IMR-90 (cell line): ENCODE measurements at regions not wholly inside any gene's neighbourhood (a gene's known extent, or its start where the extent isn't known, plus 50 kb on each side); places are given as distances from the start of the nearest gene placed in this dataset.

Experiments
- ATAC-seq: fragments of 200-7000 bp; cut with Tn5 transposase; 2 replicates; pipeline ENCODE4 v1.9.1; 2020; ENCODE audit warnings: low read depth, mild to moderate bottlenecking, moderate library complexity
- BruUV-seq: library from RNA; stranded (reverse); fragments of 400-500 nt; replicated peaks from 2 replicates; lab custom pipeline; 2021; lab: Mats Ljungman, UMichigan
- CTCF ChIA-PET: fragments of 300-600 bp; formaldehyde crosslinking; extraction: SDS; loops from one replicate; lab custom pipeline; 2021; ENCODE audit warnings: antibody characterized with exemption; lab: Yijun Ruan, JAX
- POLR2A ChIA-PET: fragments of 300-600 bp; sonication (Branson Sonifier 250); formaldehyde crosslinking; loops from one replicate; lab custom pipeline; 2022; ENCODE audit warnings: antibody characterized with exemption; ENCODE audit not compliant: unreplicated experiment; lab: Charles Lee
- DNase-seq: peaks from one replicate; pipeline ENCODE4 v3.0.0; 2013
- H2AFZ ChIP-seq: replicated peaks from 2 replicates; pipeline ENCODE3; 2013; ENCODE audit warnings: low read length, mild to moderate bottlenecking; ENCODE audit not compliant: poor library complexity
- H2AK5ac ChIP-seq: 2 replicates; pipeline ENCODE4 v1.6.1; 2013; ENCODE audit warnings: low read depth, low read length, inconsistent platforms
- H2AK9ac ChIP-seq: replicated peaks from 2 replicates; pipeline ENCODE3; 2013; ENCODE audit warnings: mild to moderate bottlenecking, low read depth, low read length, moderate library complexity; ENCODE audit not compliant: poor library complexity
- H2BK120ac ChIP-seq: 2 replicates; pipeline ENCODE4 v1.6.1; 2013; ENCODE audit warnings: low read depth, low read length, inconsistent platforms
- H2BK15ac ChIP-seq: 3 replicates; pipeline ENCODE4 v1.6.1; 2013; ENCODE audit warnings: low read depth, low read length, inconsistent platforms
- H2BK20ac ChIP-seq: 2 replicates; pipeline ENCODE4 v1.6.1; 2013; ENCODE audit warnings: low read depth, mild to moderate bottlenecking, inconsistent platforms, low read length, moderate library complexity
- H2BK5ac ChIP-seq: 2 replicates; pipeline ENCODE4 v1.6.1; 2013; ENCODE audit warnings: mild to moderate bottlenecking, low read depth, low read length, inconsistent platforms; ENCODE audit not compliant: poor library complexity, severe bottlenecking
- H3K14ac ChIP-seq: replicated peaks from 2 replicates; pipeline ENCODE4 v1.6.1; 2013; ENCODE audit warnings: low read depth, low read length, inconsistent platforms
- H3K18ac ChIP-seq: 2 replicates; pipeline ENCODE4 v1.6.1; 2013; ENCODE audit warnings: low read depth, low read length, control low read depth
- H3K23ac ChIP-seq: 2 replicates; pipeline ENCODE4 v1.6.1; 2013; ENCODE audit warnings: low read depth, low read length, inconsistent platforms
- H3K27ac ChIP-seq: 2 replicates; pipeline ENCODE4 v1.5.1; 2013; ENCODE audit warnings: mild to moderate bottlenecking, control low read depth, low read length; ENCODE audit not compliant: insufficient read depth
- H3K27me3 ChIP-seq: 2 replicates; pipeline ENCODE4 v1.6.1; 2013; ENCODE audit warnings: low read length; ENCODE audit not compliant: control insufficient read depth, insufficient read depth
- H3K36me3 ChIP-seq: 2 replicates; pipeline ENCODE4 v1.6.1; 2013; ENCODE audit warnings: low read length, mixed read lengths; ENCODE audit not compliant: control insufficient read depth, insufficient read depth
- H3K4ac ChIP-seq: 2 replicates; pipeline ENCODE4 v1.6.1; 2013; ENCODE audit warnings: low read depth, low read length, inconsistent platforms
- H3K4me1 ChIP-seq: 2 replicates; pipeline ENCODE4 v1.6.1; 2013; ENCODE audit warnings: low read length, mixed read lengths; ENCODE audit not compliant: control insufficient read depth, insufficient read depth
- H3K4me2 ChIP-seq: 2 replicates; pipeline ENCODE4 v1.6.1; 2013; ENCODE audit warnings: low read depth, mild to moderate bottlenecking, control low read depth, low read length, moderate library complexity
- H3K4me3 ChIP-seq: 2 replicates; pipeline ENCODE4 v1.5.1; 2013; ENCODE audit warnings: low read depth, mild to moderate bottlenecking, control low read depth, low read length, moderate library complexity; ENCODE audit not compliant: insufficient read depth
- H3K56ac ChIP-seq: 2 replicates; pipeline ENCODE4 v1.6.1; 2013; ENCODE audit warnings: low read length, inconsistent platforms; ENCODE audit not compliant: insufficient read depth; ENCODE audit errors: extremely low read depth
- H3K79me1 ChIP-seq, 2 experiments: 2 replicates each; pipeline ENCODE4 v1.6.1; 2013; ENCODE audit warnings: low read length in 2 of 2, inconsistent platforms in 1 of 2, low read depth in 1 of 2
- H3K9ac ChIP-seq: 2 replicates; pipeline ENCODE4 v1.6.1; 2013; ENCODE audit warnings: low read depth, low read length, control low read depth
- H3K9me1 ChIP-seq: 2 replicates; pipeline ENCODE4 v1.6.1; 2013; ENCODE audit warnings: low read length, inconsistent platforms; ENCODE audit not compliant: insufficient read depth
- H3K9me3 ChIP-seq: 2 replicates; pipeline ENCODE4 v1.6.1; 2013; ENCODE audit warnings: low read length; ENCODE audit not compliant: control insufficient read depth, insufficient read depth
- H4K20me1 ChIP-seq: 2 replicates; pipeline ENCODE4 v1.6.1; 2013; ENCODE audit warnings: low read length, inconsistent platforms; ENCODE audit not compliant: insufficient read depth
- H4K5ac ChIP-seq: 2 replicates; pipeline ENCODE4 v1.6.1; 2013; ENCODE audit warnings: mild to moderate bottlenecking, low read depth, low read length, control low read depth
- H4K8ac ChIP-seq, 2 experiments: 2 replicates each; pipeline ENCODE4 v1.6.1; 2013; ENCODE audit warnings: low read depth in 2 of 2, low read length in 2 of 2, control low read depth in 1 of 2, inconsistent platforms in 1 of 2
- H4K91ac ChIP-seq: 2 replicates; pipeline ENCODE4 v1.6.1; 2013; ENCODE audit warnings: low read depth, low read length, inconsistent platforms; ENCODE audit not compliant: insufficient read depth
- CEBPB ChIP-seq: IDR thresholded peaks from 2 replicates; pipeline ENCODE4 v1.6.1; 2012; ENCODE audit warnings: low read depth, low read length, improper control_type of control experiment
- RCOR1 ChIP-seq: IDR thresholded peaks from 2 replicates; pipeline ENCODE4 v1.6.1; 2012; ENCODE audit warnings: mild to moderate bottlenecking, low read length, improper control_type of control experiment; ENCODE audit not compliant: insufficient replicate concordance
- RFX5 ChIP-seq: IDR thresholded peaks from 2 replicates; pipeline ENCODE4 v1.8.0; 2012; ENCODE audit warnings: low read depth, mild to moderate bottlenecking, low read length, moderate library complexity
- SMC3 ChIP-seq: fragments of 150-350 bp; IDR thresholded peaks from 2 replicates; pipeline ENCODE4 v1.6.1; 2016; ENCODE audit warnings: low read depth, mild to moderate bottlenecking, antibody characterized with exemption, low read length, moderate library complexity
- USF2 ChIP-seq: fragments of 150-350 bp; IDR thresholded peaks from 2 replicates; pipeline ENCODE4 v1.6.1; 2017; ENCODE audit warnings: mild to moderate bottlenecking, antibody characterized with exemption, low read length, low read depth
- WGBS, 2 experiments: methylation state at CpG; one replicate each; pipeline versions ENCODE4 v1.1.5 to v1.1.7; 2013; ENCODE audit warnings: missing lambda C conversion rate in 2 of 2; ENCODE audit not compliant: insufficient read length in 1 of 2; ENCODE audit errors: extremely low coverage in 2 of 2; 5-methylcytosine and 5-hydroxymethylcytosine counted together
- dilution Hi-C: fragments of 300-500 bp; cut with HindIII; formaldehyde crosslinking; loops from one replicate; pipeline ENCODE4 v1.14.3; 2018; ENCODE audit warnings: low sequenced_read_pairs; ENCODE audit not compliant: unreplicated experiment
- in situ Hi-C: fragments of 300-500 bp; cut with MboI; formaldehyde crosslinking; loops from 3 replicates; pipeline ENCODE4 v1.14.3; 2019; ENCODE audit warnings: low sequenced_read_pairs, inconsistent platforms, mixed read lengths
- intact Hi-C: fragments of 100-400 bp; cut with micrococcal nuclease; formaldehyde crosslinking; loops from 2 replicates; pipeline ENCODE4 v1.10.0; 2022

- Histone ChIP-seq H2AK5ac (peak overlapping the region; percentile 13; the same call in 1 of the 2 replicates), H2AFZ (no peak overlapping the region), H2AK9ac (no peak overlapping the region), H3K79me1 (no peaks in the 10 kb centered on the region), H4K5ac (no peak overlapping the region), H3K9ac (no peak overlapping the region), H3K23ac (no peak overlapping the region), H3K27me3 (no peaks in the 10 kb centered on the region; the same call in 1 of the 2 replicates), H4K8ac (no peak overlapping the region), H3K18ac (no peak overlapping the region), H2BK15ac (no peak overlapping the region), H3K36me3 (no peaks in the 10 kb centered on the region), H3K4me3 (no peak overlapping the region), H3K9me3 (no peaks in the 10 kb centered on the region), H2BK20ac (no peak overlapping the region), H3K27ac (no peak overlapping the region), H3K9me1 (0 out of 2 replicates have a peak, but pooled peaks cover 4% of the 10 kb centered on the region), H3K4me2 (no peak overlapping the region), H3K4me1 (no peaks in the 10 kb centered on the region; the same call in 1 of the 2 replicates), H3K14ac (peak overlapping the region; percentile 33; the same call in 1 of the 2 replicates), H2BK120ac (no peak overlapping the region), H4K91ac (no peak overlapping the region; the same call in 1 of the 2 replicates), H3K4ac (no peak overlapping the region), H3K56ac (no peak overlapping the region), H4K20me1 (no peaks in the 10 kb centered on the region), H2BK5ac (no peak overlapping the region)
- CTCF ChIA-PET: no interaction called here
- intact Hi-C loops (no loop called here), in situ Hi-C loops (no loop called here), dilution Hi-C loops (no loop called here)
- DNase-seq: peak; percentile 13
- TF ChIP-seq CEBPB: no peak
- TF ChIP-seq USF2: no peak
- TF ChIP-seq RCOR1: no peak
- no peak for TF ChIP-seq SMC3
- TF ChIP-seq RFX5: no peak
- BruUV-seq: no TSS peak
- no peak for ATAC-seq
- WGBS, 2 experiments: 86% methylated on average over 6 of the region's 10 CpGs; no CpG with 5 or more reads in 1 of the 2 experiments
- POLR2A ChIA-PET: no interaction called here
Measured at GRCh38 chr5:10875201-10875768, 114.3 kb upstream of the DAP start.
